Ishikawa (cell line): ENCODE measurements at regions not wholly inside any gene's neighbourhood (a gene's known extent, or its start where the extent isn't known, plus 50 kb on each side); places are given as distances from the start of the nearest gene placed in this dataset.

Experiments used
- CEBPB ChIP-seq: IDR thresholded peaks from 2 replicates; pipeline ENCODE4 v1.6.1; 2012
- CREB1 ChIP-seq: IDR thresholded peaks from 2 replicates; pipeline ENCODE4 v1.6.1; 2012; ENCODE audit warnings: low read depth
- EGR1 ChIP-seq: IDR thresholded peaks from 2 replicates; pipeline ENCODE4 v1.6.1; 2012
- EP300 ChIP-seq: IDR thresholded peaks from 2 replicates; pipeline ENCODE4 v1.6.1; 2012; ENCODE audit warnings: borderline replicate concordance
- FOXM1 ChIP-seq: IDR thresholded peaks from 2 replicates; pipeline ENCODE4 v1.6.1; 2012; ENCODE audit warnings: low read depth, borderline replicate concordance
- MAX ChIP-seq: IDR thresholded peaks from 2 replicates; pipeline ENCODE4 v1.6.1; 2012
- NFIC ChIP-seq: IDR thresholded peaks from 2 replicates; pipeline ENCODE4 v1.6.1; 2012
- RAD21 ChIP-seq: IDR thresholded peaks from 2 replicates; pipeline ENCODE4 v1.6.1; 2012; ENCODE audit warnings: low read depth
- REST ChIP-seq: IDR thresholded peaks from 2 replicates; pipeline ENCODE4 v1.6.1; 2012; ENCODE audit warnings: low read depth, mild to moderate bottlenecking
- TAF1 ChIP-seq: IDR thresholded peaks from 2 replicates; pipeline ENCODE4 v1.6.1; 2012; ENCODE audit warnings: low read depth, mild to moderate bottlenecking
- TCF12 ChIP-seq: IDR thresholded peaks from 2 replicates; pipeline ENCODE4 v1.6.1; 2012; ENCODE audit warnings: low read depth
- TEAD4 ChIP-seq: IDR thresholded peaks from 2 replicates; pipeline ENCODE4 v1.6.1; 2012
- USF1 ChIP-seq: IDR thresholded peaks from 2 replicates; pipeline ENCODE4 v1.6.1; 2012
- YY1 ChIP-seq: IDR thresholded peaks from 2 replicates; pipeline ENCODE4 v1.6.1; 2012; ENCODE audit warnings: low read depth
- ZBTB7A ChIP-seq: IDR thresholded peaks from 2 replicates; pipeline ENCODE4 v1.6.1; 2012; ENCODE audit warnings: low read depth

GRCh38 chr6:133827766-133828165 lies 61.1 kb upstream of the TCF21 start:
- TF ChIP-seq NFIC (no peak), TAF1 (no peak), TEAD4 (no peak), CREB1 (no peak), MAX (no peak), REST (no peak), USF1 (no peak), YY1 (no peak), ZBTB7A (no peak), TCF12 (no peak), CEBPB (no peak), EP300 (no peak), EGR1 (no peak), RAD21 (no peak)

GRCh38 chr6:133833949-133834359 lies 55.0 kb upstream of the TCF21 start:
- no peak for TF ChIP-seq TCF12
- no peak for TF ChIP-seq CEBPB
- no peak for TF ChIP-seq RAD21
- TF ChIP-seq EP300 = no peak
- TF ChIP-seq EGR1 = no peak
- no peak for TF ChIP-seq TEAD4
- TF ChIP-seq YY1 = no peak
- no peak for TF ChIP-seq USF1
- no peak for TF ChIP-seq ZBTB7A
- TF ChIP-seq NFIC = no peak
- TF ChIP-seq REST = no peak
- TF ChIP-seq CREB1 = no peak
- no peak for TF ChIP-seq TAF1
- no peak for TF ChIP-seq FOXM1
- TF ChIP-seq MAX = no peak

- no peak for TF ChIP-seq EP300
- no peak for TF ChIP-seq RAD21
Measured at GRCh38 chr6:133834472-133835170, 54.3 kb upstream of the TCF21 start.

- TF ChIP-seq MAX = no peak
- no peak for TF ChIP-seq REST
- TF ChIP-seq TCF12 = no peak
- TF ChIP-seq TAF1 = no peak
- TF ChIP-seq YY1 = no peak
- no peak for TF ChIP-seq USF1
- TF ChIP-seq EGR1 = no peak
- no peak for TF ChIP-seq TEAD4
- TF ChIP-seq RAD21 = no peak
- TF ChIP-seq EP300 = no peak
- no peak for TF ChIP-seq FOXM1
Measured at GRCh38 chr6:133835901-133836300, 53.0 kb upstream of the TCF21 start.
